T-cell (primary cell): ENCODE measurements at regions not wholly inside any gene's neighbourhood (a gene's known extent, or its start where the extent isn't known, plus 50 kb on each side); places are given as distances from the start of the nearest gene placed in this dataset.
A peak's percentile ranks its signal among the peaks of the same experiment; 100 is the strongest.

Source experiments
- ATAC-seq, 4 experiments: fragments of 200-7000 bp in 3 of 4; fragments of 150-1000 bp in 1 of 4; cut with Tn5 transposase; replicated peaks in 1 of 4; 1 replicate in 3 of 4; 2 replicates in 1 of 4; pipeline ENCODE4 v1.10.0; 2021; ENCODE audit warnings: moderate library complexity in 3 of 4, mild to moderate bottlenecking in 2 of 4, moderate number of reproducible peaks in 1 of 4
- CTCF ChIA-PET, 2 donors: fragments of 300-600 bp; sonication (Branson Sonifier 250); formaldehyde crosslinking; loops; one replicate each; lab custom pipeline; 2022; ENCODE audit warnings: antibody characterized with exemption in 2 of 2; lab: Charles Lee
- POLR2A ChIA-PET, 2 donors: fragments of 300-600 bp; sonication (Branson Sonifier 250); formaldehyde crosslinking; loops; one replicate each; lab custom pipeline; 2022; ENCODE audit warnings: antibody characterized with exemption in 2 of 2; lab: Charles Lee
- DNase-seq, 35 experiments: peaks; one replicate each; pipeline versions ENCODE4 v3.0.0 to v3.0.0-alpha.2; 2013 to 2023
- H3K27ac ChIP-seq: one replicate; pipeline ENCODE4 v1.5.1; 2013; ENCODE audit warnings: low read length
- H3K27me3 ChIP-seq, 2 experiments: replicated peaks in 1 of 2; 1 replicate in 1 of 2; 2 replicates in 1 of 2; pipeline versions ENCODE4 v1.6.1 to v1.7.0; 2013; ENCODE audit warnings: low read length in 1 of 2, mixed read lengths in 1 of 2; ENCODE audit not compliant: control insufficient read depth in 2 of 2, insufficient read depth in 2 of 2; ENCODE audit errors: extremely low read depth in 1 of 2
- H3K36me3 ChIP-seq, 2 donors: 1 replicate in 1 of 2; 2 replicates in 1 of 2; pipeline versions ENCODE4 v1.6.1 to v1.7.0; 2013; ENCODE audit warnings: low read length in 1 of 2; ENCODE audit not compliant: control insufficient read depth in 2 of 2, insufficient read depth in 1 of 2; ENCODE audit errors: extremely low read depth in 1 of 2
- H3K4me1 ChIP-seq, 2 experiments: 1 replicate in 1 of 2; 2 replicates in 1 of 2; pipeline versions ENCODE4 v1.6.1 to v1.7.0; 2013; ENCODE audit warnings: low read length in 2 of 2, mixed read lengths in 1 of 2; ENCODE audit not compliant: insufficient read depth in 2 of 2, control insufficient read depth in 1 of 2; ENCODE audit errors: extremely low read depth in 1 of 2
- H3K4me3 ChIP-seq, 2 donors: 1 replicate in 1 of 2; 2 replicates in 1 of 2; pipeline versions ENCODE4 v1.5.1 to v1.7.0; 2013; ENCODE audit warnings: mild to moderate bottlenecking in 2 of 2, low read length in 1 of 2, moderate library complexity in 1 of 2; ENCODE audit not compliant: control insufficient read depth in 1 of 2; ENCODE audit errors: extremely low read depth in 1 of 2
- H3K9me3 ChIP-seq: 2 replicates; pipeline ENCODE4 v1.7.0; 2013
- H3K27ac Mint-ChIP-seq, 2 donors: one replicate each; pipeline ENCODE4 v1.8.0; 2020 to 2021; ENCODE audit warnings: mild to moderate bottlenecking in 2 of 2, mixed read lengths in 2 of 2
- H3K27me3 Mint-ChIP-seq, 2 donors: one replicate each; pipeline ENCODE4 v1.8.0; 2021 to 2022; ENCODE audit warnings: mixed read lengths in 2 of 2
- H3K36me3 Mint-ChIP-seq: one replicate; pipeline ENCODE4 v1.8.0; 2021; ENCODE audit warnings: mixed read lengths
- H3K4me1 Mint-ChIP-seq, 3 donors: one replicate each; pipeline ENCODE4 v1.8.0; 2020 to 2022; ENCODE audit warnings: mixed read lengths in 3 of 3, mild to moderate bottlenecking in 1 of 3
- H3K4me3 Mint-ChIP-seq, 3 donors: one replicate each; pipeline ENCODE4 v1.8.0; 2020 to 2022; ENCODE audit warnings: mild to moderate bottlenecking in 3 of 3, mixed read lengths in 3 of 3, moderate library complexity in 3 of 3
- H3K9me3 Mint-ChIP-seq, 3 donors: one replicate each; pipeline ENCODE4 v1.8.0; 2020 to 2022; ENCODE audit warnings: mixed read lengths in 3 of 3
- WGBS: methylation state at CpG from one replicate; pipeline ENCODE4 v1.1.5; 2013; ENCODE audit warnings: missing lambda C conversion rate; ENCODE audit not compliant: insufficient coverage; 5-methylcytosine and 5-hydroxymethylcytosine counted together

DNA sequence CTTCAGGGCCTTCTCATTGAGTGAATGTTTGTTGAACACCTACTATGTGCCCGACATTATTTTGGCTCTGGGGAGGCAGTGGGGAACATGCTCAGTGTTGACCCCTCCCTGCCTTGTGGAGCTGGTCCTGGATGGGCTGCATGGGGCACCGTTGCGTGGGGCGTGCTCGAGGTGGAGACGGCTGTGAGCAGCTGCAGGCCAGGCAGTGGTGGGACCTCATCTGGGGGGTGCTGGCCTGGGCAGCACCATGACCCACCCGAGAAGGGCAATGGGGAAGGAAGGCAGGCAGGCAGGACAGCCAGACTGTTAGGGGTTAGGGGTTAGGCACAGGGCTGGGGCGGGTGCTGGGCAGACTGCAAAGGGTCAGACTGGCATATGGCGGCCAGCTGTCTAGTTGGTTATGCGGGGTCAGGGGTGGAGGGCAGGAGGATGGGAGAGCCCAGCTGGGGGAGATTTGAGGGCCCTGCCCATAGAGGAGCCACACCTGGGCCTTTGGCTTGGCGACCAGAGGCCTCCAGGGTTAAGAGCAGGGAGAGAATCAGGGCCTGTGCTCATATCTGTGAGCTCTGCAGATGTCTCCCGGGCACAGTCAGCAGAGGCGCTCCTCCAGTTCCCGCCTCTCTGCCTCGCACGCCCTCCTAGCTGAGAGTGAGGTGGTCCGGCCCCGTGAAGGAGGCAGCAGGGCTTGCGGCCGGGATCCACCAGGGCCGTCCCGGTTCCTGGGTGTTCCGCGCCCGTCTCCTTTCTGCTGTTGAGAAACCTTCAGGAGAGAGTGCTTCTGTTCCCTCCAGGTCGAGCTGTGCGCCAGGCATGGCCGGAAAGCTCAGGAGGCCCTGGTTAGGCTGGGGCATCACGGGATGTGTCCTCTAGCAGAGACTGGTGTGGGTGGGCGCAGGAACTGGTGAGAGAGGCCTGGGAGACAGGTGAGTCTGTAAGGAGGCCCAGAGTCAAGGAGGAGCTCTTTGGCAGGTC lies 73.3 kb downstream of the RGS12 start:
- ATAC-seq (no peak), DNase-seq (no peak)
- peaks cover 29 to 59% (median 39%) of the 10 kb centered on the region in 3 donors for H3K4me1 Mint-ChIP-seq
- CTCF ChIA-PET = no interaction called here
- WGBS = 90% methylated on average over 30 of the region's 30 CpGs
- Histone ChIP-seq H3K9me3 (no peaks in the 10 kb centered on the region), H3K27ac (no peak overlapping the region), H3K4me3 (no peak overlapping the region), H3K4me1 (peaks cover 13 to 26% of the 10 kb centered on the region in 2 experiments), H3K27me3 (peaks cover 0 to 39% of the 10 kb centered on the region in 2 experiments), H3K36me3 (no peaks in the 10 kb centered on the region)
- POLR2A ChIA-PET = interaction anchor here in 1 of 2 donors (0.6 kb wide), 1 partner anchor 276 kb away, joined by 3 read pairs; no protein-coding TSS in a partner anchor
- H3K4me3 Mint-ChIP-seq = no peak overlapping the region
- no peak overlapping the region for H3K27ac Mint-ChIP-seq
- H3K9me3 Mint-ChIP-seq = no peaks in the 10 kb centered on the region
- H3K27me3 Mint-ChIP-seq = peaks cover 5 to 12% of the 10 kb centered on the region in 2 donors
- H3K36me3 Mint-ChIP-seq = no peaks in the 10 kb centered on the region

DNA sequence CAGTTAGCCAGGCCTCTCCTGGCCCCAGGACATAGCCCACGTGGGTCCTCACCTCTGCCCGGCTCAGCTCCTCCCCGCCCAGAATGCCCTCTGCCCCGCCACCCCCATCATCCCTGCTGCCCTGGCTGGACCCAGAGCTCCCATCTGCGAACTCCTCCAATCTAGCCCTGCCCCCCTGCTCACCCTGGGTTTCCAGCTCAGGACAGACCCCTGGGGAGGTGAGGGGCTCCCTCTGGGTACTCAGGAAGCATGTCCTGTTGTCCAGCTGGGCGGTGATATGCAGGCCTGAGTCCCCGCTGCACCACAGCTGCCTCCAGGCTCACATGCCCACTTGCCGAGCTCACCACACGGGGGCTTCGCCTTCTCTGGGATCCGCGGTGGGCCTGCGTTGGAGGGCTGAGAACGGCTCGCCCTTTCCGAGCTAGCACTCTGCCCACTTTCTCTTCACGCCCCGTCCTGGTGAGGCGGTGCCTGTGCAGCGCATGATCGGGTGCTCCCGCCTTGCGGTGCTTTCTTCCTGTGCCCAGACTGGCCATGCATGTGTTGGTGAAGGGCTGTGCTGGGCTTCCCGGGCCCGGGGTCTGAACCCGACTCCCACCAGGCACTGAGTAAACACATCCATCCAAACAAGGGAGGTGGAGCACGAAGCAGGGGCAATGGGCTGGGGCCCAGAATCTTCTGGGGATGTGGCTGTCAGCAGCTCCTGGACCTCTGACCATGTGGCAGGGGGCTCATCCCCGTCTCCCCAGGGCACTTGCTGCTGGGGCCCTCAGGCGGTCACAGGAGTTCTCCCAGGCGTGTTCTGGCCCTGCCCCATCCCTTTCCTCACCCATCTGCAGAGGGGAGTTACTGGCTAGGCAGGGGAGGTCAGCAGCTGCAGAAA lies 74.3 kb downstream of the RGS12 start:
- H3K27ac ChIP-seq = no peak overlapping the region
- no peak overlapping the region for H3K27ac Mint-ChIP-seq
- H3K4me3 ChIP-seq = no peak overlapping the region
- no peaks in the 10 kb centered on the region for H3K36me3 ChIP-seq
- CTCF ChIA-PET = no interaction called here
- peaks cover 31 to 55% (median 44%) of the 10 kb centered on the region in 3 donors for H3K4me1 Mint-ChIP-seq
- POLR2A ChIA-PET = no interaction called here
- no peaks in the 10 kb centered on the region for H3K36me3 Mint-ChIP-seq
- no peak for ATAC-seq
- H3K27me3 Mint-ChIP-seq = peaks cover 8 to 13% of the 10 kb centered on the region in 2 donors
- WGBS = 88% methylated on average over 18 of the region's 30 CpGs
- no peak overlapping the region for H3K4me3 Mint-ChIP-seq
- no peaks in the 10 kb centered on the region for H3K9me3 ChIP-seq
- no peak for DNase-seq
- H3K4me1 ChIP-seq = peaks cover 18 to 34% of the 10 kb centered on the region in 2 experiments
- no peaks in the 10 kb centered on the region for H3K9me3 Mint-ChIP-seq
- peaks cover 0 to 45% of the 10 kb centered on the region in 2 experiments for H3K27me3 ChIP-seq

DNA sequence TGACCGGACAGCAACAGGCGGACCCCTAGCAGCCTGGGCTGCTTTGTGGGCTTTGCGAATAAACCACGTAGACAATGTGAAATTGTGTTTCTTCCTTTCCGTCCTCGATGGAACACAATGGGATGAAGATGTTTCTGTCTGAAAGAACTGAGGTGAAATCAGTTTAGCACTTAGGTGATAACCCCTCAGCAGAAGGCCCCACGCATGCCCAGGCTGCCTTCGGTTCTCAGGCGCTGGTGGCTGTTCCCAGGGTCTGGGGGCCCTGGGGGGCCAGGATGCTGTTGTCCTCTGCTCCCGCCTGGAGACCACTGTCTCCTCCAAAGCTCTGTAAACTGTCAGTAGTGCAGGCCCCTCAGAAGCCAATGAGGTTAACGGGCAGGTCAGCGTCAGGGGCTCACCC lies 73.9 kb upstream of the HGFAC start:
- CTCF ChIA-PET = no interaction called here
- no peak overlapping the region for H3K4me3 ChIP-seq
- DNase-seq = no peak
- Mint-ChIP-seq H3K36me3 (no peaks in the 10 kb centered on the region), H3K27ac (no peak overlapping the region), H3K4me1 (peaks cover 30 to 52% (median 46%) of the 10 kb centered on the region in 3 donors), H3K4me3 (peak overlapping the region in 1 of 3 donors; percentile 74), H3K27me3 (peaks cover 6 to 13% of the 10 kb centered on the region in 2 donors), H3K9me3 (no peaks in the 10 kb centered on the region)
- H3K36me3 ChIP-seq = no peaks in the 10 kb centered on the region
- H3K27ac ChIP-seq = no peak overlapping the region
- ATAC-seq = no peak
- H3K4me1 ChIP-seq = peaks cover 18 to 40% of the 10 kb centered on the region in 2 experiments
- WGBS = 93% methylated on average over 8 of the region's 12 CpGs
- peaks cover 0 to 53% of the 10 kb centered on the region in 2 experiments for H3K27me3 ChIP-seq
- no peaks in the 10 kb centered on the region for H3K9me3 ChIP-seq
- POLR2A ChIA-PET = no interaction called here

DNA sequence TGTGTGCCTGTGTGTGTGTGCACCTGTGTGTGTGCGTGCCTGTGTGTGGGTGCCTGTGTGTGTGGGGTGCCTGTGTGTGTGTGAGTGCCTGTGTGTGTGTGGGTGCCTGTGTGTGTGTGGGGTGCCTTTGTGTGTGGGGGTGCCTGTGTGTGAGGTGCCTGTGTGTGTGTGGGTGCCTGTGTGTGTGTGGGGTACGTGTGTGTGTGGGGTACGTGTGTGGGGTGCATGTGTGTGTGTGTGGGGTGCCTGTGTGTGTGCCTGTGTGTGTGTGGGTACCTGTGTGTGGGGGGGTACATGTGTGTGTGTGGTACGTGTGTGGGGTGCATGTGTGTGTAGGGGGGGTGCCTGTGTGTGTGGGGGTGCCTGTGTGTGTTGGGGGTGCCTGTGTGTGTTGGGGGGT lies 73.4 kb upstream of the HGFAC start:
- Mint-ChIP-seq H3K27me3 (peaks cover 6 to 13% of the 10 kb centered on the region in 2 donors), H3K4me3 (peak overlapping the region in 1 of 3 donors; percentile 74), H3K27ac (no peak overlapping the region), H3K36me3 (no peaks in the 10 kb centered on the region), H3K9me3 (no peaks in the 10 kb centered on the region), H3K4me1 (peaks cover 28 to 50% (median 48%) of the 10 kb centered on the region in 3 donors)
- no peak overlapping the region for H3K27ac ChIP-seq
- 93% methylated on average over 1 of the region's 4 CpGs for WGBS
- peaks cover 0 to 55% of the 10 kb centered on the region in 2 experiments for H3K27me3 ChIP-seq
- ATAC-seq (no peak), DNase-seq (no peak)
- no peaks in the 10 kb centered on the region for H3K9me3 ChIP-seq
- CTCF ChIA-PET = no interaction called here
- no peaks in the 10 kb centered on the region for H3K36me3 ChIP-seq
- no peak overlapping the region for H3K4me3 ChIP-seq
- H3K4me1 ChIP-seq = peaks cover 18 to 45% of the 10 kb centered on the region in 2 experiments
- POLR2A ChIA-PET = no interaction called here

DNA sequence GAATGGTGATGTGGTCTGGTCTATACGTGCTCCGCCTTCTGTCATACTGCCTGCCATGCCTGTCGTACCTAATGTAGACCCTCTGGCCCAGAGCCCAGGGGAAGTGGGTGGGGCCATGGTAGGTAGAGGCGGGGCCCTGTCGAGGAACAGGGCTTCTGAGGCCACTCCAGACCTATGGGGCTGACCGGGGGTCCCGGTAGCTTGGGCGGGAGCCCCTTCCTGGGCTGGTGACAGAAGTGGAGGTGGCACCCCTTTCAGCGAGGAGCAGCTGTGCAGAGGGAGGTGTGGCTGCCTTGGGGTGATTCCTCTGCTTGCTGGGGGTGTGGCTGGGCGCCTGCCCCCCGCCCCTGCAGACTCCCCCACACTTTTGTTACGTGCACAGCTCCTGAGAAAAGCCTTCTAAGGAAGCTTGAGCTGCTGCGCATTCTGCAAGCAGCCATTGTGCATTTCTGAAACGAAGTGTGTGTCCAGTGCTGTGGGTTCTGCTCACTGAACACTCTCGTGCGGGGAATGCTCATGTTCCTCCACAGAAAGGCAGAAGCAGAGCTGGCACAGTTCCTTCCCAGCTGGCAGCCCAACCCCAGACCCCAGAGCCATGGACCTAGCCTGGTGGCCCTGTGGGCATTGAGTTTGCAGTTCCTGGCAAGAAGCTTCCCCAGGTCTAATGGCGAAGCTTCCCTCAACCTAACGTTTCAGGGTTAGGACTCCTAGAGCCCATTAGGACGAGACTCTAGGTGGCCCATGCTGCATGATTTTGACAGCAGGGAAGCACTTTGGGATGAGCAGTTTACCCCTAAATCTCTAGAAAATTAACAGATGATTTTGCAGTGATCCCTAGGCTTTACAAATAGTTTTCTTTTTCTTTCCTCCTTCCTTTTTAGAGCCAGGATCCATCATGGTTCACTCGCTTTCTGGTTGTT lies 72.7 kb upstream of the HGFAC start:
- peak in 3 of 35 experiments; percentile 16 to 27 (median 17) for DNase-seq
- Mint-ChIP-seq H3K36me3 (no peaks in the 10 kb centered on the region), H3K27ac (peak overlapping the region; percentile 8 to 59), H3K4me1 (peaks cover 28 to 54% (median 44%) of the 10 kb centered on the region in 3 donors), H3K4me3 (peak overlapping the region; percentile 69 to 82 (median 74)), H3K9me3 (no peaks in the 10 kb centered on the region), H3K27me3 (peaks cover 6 to 13% of the 10 kb centered on the region in 2 donors)
- H3K36me3 ChIP-seq = no peaks in the 10 kb centered on the region
- H3K27me3 ChIP-seq = peaks cover 0 to 57% of the 10 kb centered on the region in 2 experiments
- WGBS = 28% methylated on average over 14 of the region's 20 CpGs
- peak overlapping the region in 1 of 2 donors; percentile 63 for H3K4me3 ChIP-seq
- H3K9me3 ChIP-seq = no peaks in the 10 kb centered on the region
- peak; percentile 38 to 60 (median 50) for ATAC-seq
- POLR2A ChIA-PET = interaction anchor here in 1 of 2 donors (0.5 kb wide), 1 partner anchor 13 kb away, joined by 8 read pairs; no protein-coding TSS in a partner anchor
- CTCF ChIA-PET = interaction anchor here in 1 of 2 donors (0.5 kb wide), 1 partner anchor 1791 kb away, joined by 3 read pairs; no protein-coding TSS in a partner anchor
- H3K4me1 ChIP-seq = peaks cover 18 to 48% of the 10 kb centered on the region in 2 experiments
- H3K27ac ChIP-seq = no peak overlapping the region
